ENCODE measurements at regions not wholly inside any gene's neighbourhood (a gene's known extent, or its start where the extent isn't known, plus 50 kb on each side); places are given as distances from the start of the nearest gene placed in this dataset.

- POLR2A ChIA-PET: interaction anchor here (0.7 kb wide), 2 partner anchors 144 to 500 kb away, joined by 3 to 4 read pairs; no protein-coding TSS in a partner anchor
- DNase-seq (no peak), ATAC-seq (no peak)
- no peaks in the 10 kb centered on the region for H3K4me1 Mint-ChIP-seq (ENCODE audit: low read depth)
- no peak overlapping the region for H3K4me3 Mint-ChIP-seq
- no peak for TF ChIP-seq CTCF (IDR thresholded peaks at IDR 0.05)
- H3K36me3 Mint-ChIP-seq (ENCODE audit: low read depth): no peaks in the 10 kb centered on the region
- no peaks in the 10 kb centered on the region for H3K27me3 Mint-ChIP-seq
- intact Hi-C loops (cut with micrococcal nuclease): no loop called here
- no peaks in the 10 kb centered on the region for H3K9me3 Mint-ChIP-seq
- CTCF ChIA-PET: interaction anchor here (1.2 to 1.5 kb wide), 2 partner anchors 10 to 29 kb away, joined by 5 to 7 read pairs; no protein-coding TSS in a partner anchor
- no peak overlapping the region for H3K27ac Mint-ChIP-seq
Observed at GRCh38 chr2:37425408-37425807, 81.0 kb downstream of the QPCT start.

- Mint-ChIP-seq H3K36me3 (ENCODE audit: low read depth) (no peaks in the 10 kb centered on the region), H3K9me3 (no peaks in the 10 kb centered on the region), H3K27ac (no peak overlapping the region), H3K4me1 (ENCODE audit: low read depth) (no peaks in the 10 kb centered on the region), H3K4me3 (no peak overlapping the region), H3K27me3 (no peaks in the 10 kb centered on the region)
- no peak for TF ChIP-seq CTCF (IDR thresholded peaks at IDR 0.05)
- DNase-seq: no peak
- POLR2A ChIA-PET: no interaction called here
- CTCF ChIA-PET: interaction anchor here (1.8 to 1.9 kb wide), 2 partner anchors 406 to 450 kb away, joined by 5 to 6 read pairs; no protein-coding TSS in a partner anchor
- intact Hi-C loops (cut with micrococcal nuclease): no loop called here
- ATAC-seq: no peak
Observed at GRCh38 chr2:37427241-37427640, 82.8 kb downstream of the QPCT start.

- ChIA-PET POLR2A (no interaction called here), CTCF (interaction anchor here (1.4 to 2.0 kb wide), 2 partner anchors 41 to 396 kb away, joined by 3 to 5 read pairs; no protein-coding TSS in a partner anchor)
Observed at GRCh38 chr2:37436323-37436722, 91.9 kb downstream of the QPCT start.

GRCh38 chr2:37439131-37439642 lies 94.8 kb downstream of the QPCT start:
- H3K36me3 Mint-ChIP-seq (ENCODE audit: low read depth): no peaks in the 10 kb centered on the region
- TF ChIP-seq CTCF (IDR thresholded peaks at IDR 0.05): no peak
- no peak overlapping the region for H3K27ac Mint-ChIP-seq
- intact Hi-C loops (cut with micrococcal nuclease): no loop called here
- ATAC-seq (no peak), DNase-seq (no peak)
- no peaks in the 10 kb centered on the region for H3K4me1 Mint-ChIP-seq (ENCODE audit: low read depth)
- H3K9me3 Mint-ChIP-seq: peaks cover 7% of the 10 kb centered on the region
- ChIA-PET POLR2A (no interaction called here), CTCF (no interaction called here)
- H3K4me3 Mint-ChIP-seq: no peak overlapping the region
- H3K27me3 Mint-ChIP-seq: no peaks in the 10 kb centered on the region

More at GRCh38 chr2:37436323-37436722, 91.9 kb downstream of the QPCT start:
- ATAC-seq: no peak
- Mint-ChIP-seq H3K4me3 (no peak overlapping the region), H3K27ac (no peak overlapping the region), H3K4me1 (ENCODE audit: low read depth) (no peaks in the 10 kb centered on the region), H3K36me3 (ENCODE audit: low read depth) (no peaks in the 10 kb centered on the region), H3K9me3 (peaks cover 3% of the 10 kb centered on the region), H3K27me3 (no peaks in the 10 kb centered on the region)
- TF ChIP-seq CTCF (IDR thresholded peaks at IDR 0.05): no peak
- no peak for DNase-seq
- intact Hi-C loops (cut with micrococcal nuclease): no loop called here

GRCh38 chr2:37441055-37441454 lies 96.6 kb downstream of the QPCT start:
- no peaks in the 10 kb centered on the region for H3K4me1 Mint-ChIP-seq (ENCODE audit: low read depth)
- ChIA-PET CTCF (no interaction called here), POLR2A (no interaction called here)
- peaks cover 7% of the 10 kb centered on the region for H3K9me3 Mint-ChIP-seq
- no peak for TF ChIP-seq CTCF (IDR thresholded peaks at IDR 0.05)
- DNase-seq: no peak
- no peaks in the 10 kb centered on the region for H3K27me3 Mint-ChIP-seq
- no peak overlapping the region for H3K27ac Mint-ChIP-seq
- no peaks in the 10 kb centered on the region for H3K36me3 Mint-ChIP-seq (ENCODE audit: low read depth)
- ATAC-seq: no peak
- intact Hi-C loops (cut with micrococcal nuclease): no loop called here
- H3K4me3 Mint-ChIP-seq: no peak overlapping the region
